Breast epithelium (tissue), 3 donors: ENCODE measurements at regions not wholly inside any gene's neighbourhood (a gene's known extent, or its start where the extent isn't known, plus 50 kb on each side); places are given as distances from the start of the nearest gene placed in this dataset.

ENCODE experiments used
- CTCF ChIP-seq, 3 donors: fragments of 450-650 bp; IDR thresholded peaks; one replicate each; pipeline ENCODE4 v1.5.1; 2016 to 2017; ENCODE audit warnings: antibody characterized with exemption in 3 of 3, mild to moderate bottlenecking in 3 of 3, moderate library complexity in 3 of 3
- POLR2A ChIP-seq: fragments of 450-650 bp; IDR thresholded peaks from one replicate; pipeline ENCODE4 v1.6.1; 2016; ENCODE audit warnings: antibody characterized with exemption, mild to moderate bottlenecking, moderate library complexity
- POLR2AphosphoS5 ChIP-seq, 3 donors: sonication (generic); formaldehyde crosslinking; IDR thresholded peaks; one replicate each; pipeline ENCODE4 v1.6.1; 2017; ENCODE audit warnings: antibody characterized with exemption in 3 of 3

DNA sequence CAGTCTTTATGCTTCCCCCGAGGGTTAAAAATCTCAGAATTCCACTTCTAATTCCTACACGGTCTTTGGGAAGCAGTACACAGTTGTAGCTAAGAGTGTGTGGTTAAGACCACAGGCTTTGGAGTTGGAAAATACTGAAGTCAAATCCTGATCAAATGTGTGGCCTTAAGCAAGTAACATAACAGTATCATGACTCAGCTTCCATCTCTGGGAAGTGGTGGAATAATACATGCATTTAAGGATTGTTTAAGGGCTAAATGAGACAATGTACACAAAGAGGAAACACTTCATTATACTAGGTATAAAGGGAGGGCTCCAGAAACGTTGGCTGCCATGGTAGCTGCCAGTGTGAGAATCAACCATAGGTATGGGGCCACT, 71.5 kb downstream of the FAT3 start:
- TF ChIP-seq CTCF (IDR thresholded peaks at IDR 0.05) (no peak), POLR2AphosphoS5 (IDR thresholded peaks at IDR 0.05) (no peak), POLR2A (no peak)
